ENCODE measurements at regions not wholly inside any gene's neighbourhood (a gene's known extent, or its start where the extent isn't known, plus 50 kb on each side); places are given as distances from the start of the nearest gene placed in this dataset.

DNA sequence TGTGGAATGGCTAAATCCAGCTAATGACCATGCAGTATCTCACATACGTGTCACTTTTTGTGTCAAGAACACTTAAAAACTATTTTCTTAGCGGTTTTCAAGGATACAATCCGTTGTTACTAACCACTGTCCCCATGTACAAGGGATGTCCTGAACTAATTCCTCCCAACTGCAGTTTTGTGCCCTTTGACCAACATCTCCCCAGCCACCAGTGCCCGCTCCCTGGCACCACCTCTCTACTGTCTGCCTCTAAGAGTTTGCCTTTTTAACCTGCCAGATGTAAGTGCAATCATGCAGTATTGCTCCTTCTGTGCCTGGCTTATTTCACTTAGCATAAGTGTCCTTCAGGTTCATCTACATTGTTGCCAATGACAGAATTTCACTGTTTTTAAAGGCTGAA lies 315.7 kb downstream of the TMEM121 start:
- TF ChIP-seq CTCF (IDR thresholded peaks at IDR 0.05) = no peak
- no peak for TF ChIP-seq POLR2A (IDR thresholded peaks at IDR 0.05)
